SK-N-SH (cell line): ENCODE measurements at regions not wholly inside any gene's neighbourhood (a gene's known extent, or its start where the extent isn't known, plus 50 kb on each side); places are given as distances from the start of the nearest gene placed in this dataset.

ENCODE experiments used
- CTCF ChIA-PET: fragments of 300-600, 350-600 bp; formaldehyde crosslinking; extraction: SDS; loops from one replicate; lab custom pipeline; 2021; lab: Yijun Ruan, JAX
- POLR2A ChIA-PET: fragments of 350-600 bp; sonication (Branson Sonifier 250); formaldehyde crosslinking; extraction: SDS; loops from one replicate; lab custom pipeline; 2020; ENCODE audit warnings: antibody characterized with exemption, inconsistent platforms; lab: Yijun Ruan, JAX
- DNase-seq: peaks from one replicate; pipeline ENCODE4 v3.0.0; 2012
- H2AFZ ChIP-seq: fragments of 200-600 bp; sonication (generic); 2 replicates; pipeline ENCODE4 v1.8.1; 2016; ENCODE audit warnings: antibody characterized with exemption, mild to moderate bottlenecking, low read depth
- H3F3A ChIP-seq: fragments of 200-600 bp; sonication (generic); replicated peaks from 2 replicates; pipeline ENCODE3; 2016; ENCODE audit warnings: antibody characterized with exemption, mild to moderate bottlenecking; ENCODE audit not compliant: insufficient read depth
- H3K27ac ChIP-seq, 2 experiments: fragments of 200-500 bp in 1 of 2; fragments of 200-600 bp in 1 of 2; sonication (Bioruptor generic) in 1 of 2; sonication (generic), shearing (Covaris generic) in 1 of 2; 2 replicates each; pipeline versions ENCODE4 v1.5.1 to v1.6.1; 2014 to 2016; ENCODE audit warnings: low read depth in 2 of 2, inconsistent platforms in 1 of 2, low read length in 1 of 2, mild to moderate bottlenecking in 1 of 2, mixed read lengths in 1 of 2
- H3K27me3 ChIP-seq: fragments of 200-600 bp; sonication (generic), shearing (Covaris generic); 2 replicates; pipeline ENCODE4 v1.6.1; 2016; ENCODE audit warnings: mixed run types; ENCODE audit not compliant: insufficient read depth
- H3K36me3 ChIP-seq, 2 experiments: fragments of 200-500 bp in 1 of 2; fragments of 200-600 bp in 1 of 2; sonication (Bioruptor generic) in 1 of 2; sonication (generic) in 1 of 2; replicated peaks in 1 of 2; 2 replicates each; pipeline versions ENCODE3 to v1.5.1; 2014 to 2016; ENCODE audit warnings: low read length in 1 of 2, mild to moderate bottlenecking in 1 of 2; ENCODE audit not compliant: insufficient read depth in 2 of 2, control insufficient read depth in 1 of 2
- H3K4me1 ChIP-seq, 2 experiments: fragments of 200-500 bp in 1 of 2; fragments of 200-600 bp in 1 of 2; sonication (Bioruptor generic) in 1 of 2; sonication (generic), shearing (Covaris generic) in 1 of 2; 2 replicates each; pipeline versions ENCODE4 v1.5.1 to v1.6.1; 2014 to 2016; ENCODE audit warnings: low read depth in 1 of 2, low read length in 1 of 2, mixed run types in 1 of 2; ENCODE audit not compliant: insufficient read depth in 2 of 2, control insufficient read depth in 1 of 2
- H3K4me2 ChIP-seq: fragments of 200-600 bp; sonication (generic), shearing (Covaris generic); 2 replicates; pipeline ENCODE4 v1.6.1; 2017; ENCODE audit warnings: mixed run types
- H3K4me3 ChIP-seq, 2 experiments: fragments of 200-500 bp in 1 of 2; fragments of 200-600 bp in 1 of 2; sonication (Bioruptor generic) in 1 of 2; sonication (generic), shearing (Covaris generic) in 1 of 2; 2 replicates each; pipeline versions ENCODE4 v1.5.1 to v1.8.1; 2014 to 2016; ENCODE audit warnings: low read depth in 2 of 2, inconsistent platforms in 1 of 2, low read length in 1 of 2, mild to moderate bottlenecking in 1 of 2, mixed read lengths in 1 of 2, moderate library complexity in 1 of 2
- H3K79me2 ChIP-seq: fragments of 200-600 bp; sonication (generic); 2 replicates; pipeline ENCODE4 v1.8.1; 2017; ENCODE audit warnings: mild to moderate bottlenecking; ENCODE audit not compliant: insufficient read depth
- H3K9ac ChIP-seq: fragments of 200-600 bp; sonication (generic); 2 replicates; pipeline ENCODE4 v1.6.1; 2017; ENCODE audit warnings: mixed run types
- H3K9me2 ChIP-seq: fragments of 200-600 bp; sonication (generic); 2 replicates; pipeline ENCODE4 v1.6.1; 2017; ENCODE audit warnings: mixed run types
- H3K9me3 ChIP-seq: fragments of 200-600 bp; sonication (generic); 2 replicates; pipeline ENCODE4 v1.6.1; 2017; ENCODE audit warnings: mixed run types, mild to moderate bottlenecking, moderate library complexity
- H4K20me1 ChIP-seq: fragments of 200-600 bp; sonication (generic); 2 replicates; pipeline ENCODE4 v1.6.1; 2017; ENCODE audit warnings: mild to moderate bottlenecking, mixed run types; ENCODE audit not compliant: insufficient read depth
- ELF1 ChIP-seq: IDR thresholded peaks from 2 replicates; pipeline ENCODE4 v1.4.0; 2012
- EP300 ChIP-seq, 2 experiments: IDR thresholded peaks; 2 replicates each; pipeline versions ENCODE4 v1.4.0 to v1.6.1; 2012; ENCODE audit warnings: borderline replicate concordance in 1 of 2, low read depth in 1 of 2, low read length in 1 of 2
- EZH2phosphoT487 ChIP-seq: fragments of 200-600 bp; sonication (generic); IDR thresholded peaks from 2 replicates; pipeline ENCODE4 v1.6.1; 2017; ENCODE audit warnings: low read depth, mixed run types, mild to moderate bottlenecking, antibody characterized with exemption, moderate library complexity, borderline replicate concordance
- FOSL2 ChIP-seq: IDR thresholded peaks from 2 replicates; pipeline ENCODE4 v1.4.0; 2012; ENCODE audit warnings: low read depth, mild to moderate bottlenecking, moderate library complexity, borderline replicate concordance
- GABPA ChIP-seq: IDR thresholded peaks from 2 replicates; pipeline ENCODE4 v1.4.0; 2012; ENCODE audit warnings: low read depth, mild to moderate bottlenecking
- GATA2 ChIP-seq: sonication (generic); formaldehyde crosslinking; IDR thresholded peaks from 2 replicates; pipeline ENCODE4 v1.5.0; 2020; ENCODE audit warnings: mild to moderate bottlenecking, missing genetic modification reagents
- MEF2A ChIP-seq: IDR thresholded peaks from 2 replicates; pipeline ENCODE4 v1.4.0; 2012; ENCODE audit warnings: low read depth, borderline replicate concordance
- MXI1 ChIP-seq: IDR thresholded peaks from 2 replicates; pipeline ENCODE4 v1.6.1; 2012; ENCODE audit warnings: mild to moderate bottlenecking, low read depth, low read length, improper control_type of control experiment
- NFIC ChIP-seq: IDR thresholded peaks from 2 replicates; pipeline ENCODE4 v1.4.0; 2012; ENCODE audit warnings: borderline replicate concordance
- NRF1 ChIP-seq: IDR thresholded peaks from 2 replicates; pipeline ENCODE4 v1.6.1; 2012; ENCODE audit warnings: low read depth, mild to moderate bottlenecking, low read length
- RAD21 ChIP-seq: IDR thresholded peaks from 2 replicates; pipeline ENCODE4 v1.6.1; 2012; ENCODE audit warnings: mild to moderate bottlenecking, low read length
- RCOR1 ChIP-seq: fragments of 150-350 bp; IDR thresholded peaks from 2 replicates; pipeline ENCODE4 v1.6.1; 2017; ENCODE audit warnings: antibody characterized with exemption, low read length
- RFX5 ChIP-seq: IDR thresholded peaks from 2 replicates; pipeline ENCODE4 v1.6.1; 2012; ENCODE audit warnings: mild to moderate bottlenecking, improper control_type of control experiment, low read length
- RXRA ChIP-seq: IDR thresholded peaks from 2 replicates; pipeline ENCODE4 v1.4.0; 2012; ENCODE audit warnings: low read depth, mild to moderate bottlenecking, borderline replicate concordance
- SIN3A ChIP-seq: IDR thresholded peaks from 2 replicates; pipeline ENCODE4 v1.6.1; 2012; ENCODE audit warnings: low read depth, mild to moderate bottlenecking, low read length, moderate library complexity, borderline replicate concordance
- TAF1 ChIP-seq: IDR thresholded peaks from 2 replicates; pipeline ENCODE4 v1.6.1; 2012; ENCODE audit warnings: low read depth, mild to moderate bottlenecking, low read length, moderate library complexity, borderline replicate concordance
- TEAD4 ChIP-seq: IDR thresholded peaks from 2 replicates; pipeline ENCODE4 v1.4.0; 2012; ENCODE audit warnings: mild to moderate bottlenecking, borderline replicate concordance; ENCODE audit not compliant: insufficient read depth
- WGBS: methylation state at CpG from one replicate; pipeline ENCODE4 v1.1.6; 2017; ENCODE audit warnings: low lambda C conversion rate; 5-methylcytosine and 5-hydroxymethylcytosine counted together
- TF ChIP-seq, protein P1 (sequence below): IDR thresholded peaks from 2 replicates; pipeline ENCODE4; 2012
- TF ChIP-seq, protein P2 (sequence below): fragments of 150-350 bp; IDR thresholded peaks from 2 replicates; pipeline ENCODE4 v1.6.1; 2017; ENCODE audit warnings: antibody characterized with exemption, low read length, low read depth, borderline replicate concordance
- TF ChIP-seq, protein P3 (sequence below): fragments of 200-600 bp; sonication (generic); IDR thresholded peaks from 2 replicates; pipeline ENCODE4 v1.6.1; 2017; ENCODE audit warnings: antibody characterized with exemption, mild to moderate bottlenecking, moderate library complexity

DNA sequence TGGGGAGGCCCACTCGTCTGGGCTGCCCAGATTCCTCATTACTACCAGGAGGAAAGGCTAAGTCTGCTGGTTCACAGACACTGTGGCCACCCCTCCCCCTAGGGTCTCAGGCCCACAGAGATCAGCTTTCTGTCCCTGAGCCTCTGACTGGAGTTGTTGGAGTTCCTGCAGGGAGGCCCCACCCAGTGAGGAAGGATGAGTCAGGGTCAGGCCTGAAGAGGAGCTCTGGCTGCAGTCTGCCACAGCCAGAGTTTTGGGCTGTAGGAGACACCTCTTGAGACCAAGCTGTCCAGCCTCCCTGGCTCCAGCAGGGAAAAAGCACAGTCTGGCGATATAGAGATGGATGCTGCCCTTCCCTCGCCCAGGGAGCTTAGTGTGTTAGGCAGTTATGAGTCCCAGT is 720.9 kb upstream of the SEMA6D start:
- ChIA-PET CTCF (no interaction called here), POLR2A (no interaction called here)
- no peak overlapping the region for H3K4me2 ChIP-seq
- H3K4me1 ChIP-seq: no peaks in the 10 kb centered on the region
- WGBS: 0% methylated on average over 1 of the region's 3 CpGs
- DNase-seq: no peak
- no peak for TF ChIP-seq GABPA
- TF ChIP-seq, protein P1, sequence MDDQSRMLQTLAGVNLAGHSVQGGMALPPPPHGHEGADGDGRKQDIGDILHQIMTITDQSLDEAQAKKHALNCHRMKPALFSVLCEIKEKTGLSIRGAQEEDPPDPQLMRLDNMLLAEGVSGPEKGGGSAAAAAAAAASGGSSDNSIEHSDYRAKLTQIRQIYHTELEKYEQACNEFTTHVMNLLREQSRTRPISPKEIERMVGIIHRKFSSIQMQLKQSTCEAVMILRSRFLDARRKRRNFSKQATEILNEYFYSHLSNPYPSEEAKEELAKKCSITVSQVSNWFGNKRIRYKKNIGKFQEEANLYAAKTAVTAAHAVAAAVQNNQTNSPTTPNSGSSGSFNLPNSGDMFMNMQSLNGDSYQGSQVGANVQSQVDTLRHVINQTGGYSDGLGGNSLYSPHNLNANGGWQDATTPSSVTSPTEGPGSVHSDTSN: no peak
- H3K9me2 ChIP-seq: no peaks in the 10 kb centered on the region
- no peak overlapping the region for H2AFZ ChIP-seq
- no peaks in the 10 kb centered on the region for H3K36me3 ChIP-seq
- H3K79me2 ChIP-seq: no peaks in the 10 kb centered on the region
- no peaks in the 10 kb centered on the region for H3F3A ChIP-seq
- H3K27me3 ChIP-seq: no peaks in the 10 kb centered on the region
- H3K9ac ChIP-seq: no peak overlapping the region
- H3K4me3 ChIP-seq: no peak overlapping the region
- H3K9me3 ChIP-seq: no peaks in the 10 kb centered on the region
- no peak overlapping the region for H3K27ac ChIP-seq
- no peaks in the 10 kb centered on the region for H4K20me1 ChIP-seq

DNA sequence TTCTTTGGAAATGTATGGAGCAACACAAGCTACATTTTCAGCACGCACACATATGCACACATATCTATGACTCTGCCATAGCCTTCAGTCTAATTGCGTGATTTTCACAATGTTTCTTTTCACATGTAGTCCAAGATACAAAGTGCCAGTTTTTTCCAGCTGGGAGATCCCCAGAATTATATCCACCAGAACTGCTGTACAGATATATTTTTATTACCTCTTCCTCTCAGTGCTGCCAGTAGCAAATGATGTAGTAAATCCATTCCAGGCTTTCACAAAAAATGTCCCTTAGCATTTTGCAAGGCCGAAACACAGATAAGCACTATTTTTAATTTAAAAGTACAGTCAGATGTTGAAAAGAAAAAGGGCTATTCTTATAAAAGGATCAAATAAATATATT is 719.8 kb upstream of the SEMA6D start:
- ChIA-PET POLR2A (no interaction called here), CTCF (no interaction called here)
- H3K4me1 ChIP-seq: no peaks in the 10 kb centered on the region
- no peak overlapping the region for H3K27ac ChIP-seq
- H3F3A ChIP-seq: no peaks in the 10 kb centered on the region
- H3K9me2 ChIP-seq: no peaks in the 10 kb centered on the region
- no peaks in the 10 kb centered on the region for H3K9me3 ChIP-seq
- WGBS: 37% methylated on average over 3 of the region's 3 CpGs
- H3K27me3 ChIP-seq: no peaks in the 10 kb centered on the region
- TF ChIP-seq, protein P2, sequence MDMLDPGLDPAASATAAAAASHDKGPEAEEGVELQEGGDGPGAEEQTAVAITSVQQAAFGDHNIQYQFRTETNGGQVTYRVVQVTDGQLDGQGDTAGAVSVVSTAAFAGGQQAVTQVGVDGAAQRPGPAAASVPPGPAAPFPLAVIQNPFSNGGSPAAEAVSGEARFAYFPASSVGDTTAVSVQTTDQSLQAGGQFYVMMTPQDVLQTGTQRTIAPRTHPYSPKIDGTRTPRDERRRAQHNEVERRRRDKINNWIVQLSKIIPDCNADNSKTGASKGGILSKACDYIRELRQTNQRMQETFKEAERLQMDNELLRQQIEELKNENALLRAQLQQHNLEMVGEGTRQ: no peak
- TF ChIP-seq MEF2A: no peak
- TF ChIP-seq TAF1: no peak
- TF ChIP-seq RAD21: no peak
- no peak for TF ChIP-seq RCOR1
- TF ChIP-seq, protein P3, sequence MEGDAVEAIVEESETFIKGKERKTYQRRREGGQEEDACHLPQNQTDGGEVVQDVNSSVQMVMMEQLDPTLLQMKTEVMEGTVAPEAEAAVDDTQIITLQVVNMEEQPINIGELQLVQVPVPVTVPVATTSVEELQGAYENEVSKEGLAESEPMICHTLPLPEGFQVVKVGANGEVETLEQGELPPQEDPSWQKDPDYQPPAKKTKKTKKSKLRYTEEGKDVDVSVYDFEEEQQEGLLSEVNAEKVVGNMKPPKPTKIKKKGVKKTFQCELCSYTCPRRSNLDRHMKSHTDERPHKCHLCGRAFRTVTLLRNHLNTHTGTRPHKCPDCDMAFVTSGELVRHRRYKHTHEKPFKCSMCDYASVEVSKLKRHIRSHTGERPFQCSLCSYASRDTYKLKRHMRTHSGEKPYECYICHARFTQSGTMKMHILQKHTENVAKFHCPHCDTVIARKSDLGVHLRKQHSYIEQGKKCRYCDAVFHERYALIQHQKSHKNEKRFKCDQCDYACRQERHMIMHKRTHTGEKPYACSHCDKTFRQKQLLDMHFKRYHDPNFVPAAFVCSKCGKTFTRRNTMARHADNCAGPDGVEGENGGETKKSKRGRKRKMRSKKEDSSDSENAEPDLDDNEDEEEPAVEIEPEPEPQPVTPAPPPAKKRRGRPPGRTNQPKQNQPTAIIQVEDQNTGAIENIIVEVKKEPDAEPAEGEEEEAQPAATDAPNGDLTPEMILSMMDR: no peak
- TF ChIP-seq RFX5: no peak
- no peak for TF ChIP-seq RXRA
- no peak for TF ChIP-seq NFIC
- no peak for TF ChIP-seq EP300 (IDR thresholded peaks at IDR 0.05; ENCODE audit: borderline replicate concordance in 1 of 2, low read depth in 1 of 2, low read length in 1 of 2)
- no peak for TF ChIP-seq SIN3A
- no peak for TF ChIP-seq NRF1
- no peak for TF ChIP-seq EZH2phosphoT487
- TF ChIP-seq FOSL2: no peak
- TF ChIP-seq TEAD4: no peak
- TF ChIP-seq GABPA: no peak
- no peak for TF ChIP-seq GATA2
- TF ChIP-seq MXI1: no peak
- no peak for TF ChIP-seq ELF1
- no peaks in the 10 kb centered on the region for H4K20me1 ChIP-seq
- no peak overlapping the region for H3K4me2 ChIP-seq
- no peak overlapping the region for H2AFZ ChIP-seq
- no peak overlapping the region for H3K9ac ChIP-seq
- no peaks in the 10 kb centered on the region for H3K79me2 ChIP-seq
- H3K36me3 ChIP-seq: no peaks in the 10 kb centered on the region
- H3K4me3 ChIP-seq: no peak overlapping the region
- no peak for DNase-seq
